ENCODE measurements at regions not wholly inside any gene's neighbourhood (a gene's known extent, or its start where the extent isn't known, plus 50 kb on each side); places are given as distances from the start of the nearest gene placed in this dataset.

DNA sequence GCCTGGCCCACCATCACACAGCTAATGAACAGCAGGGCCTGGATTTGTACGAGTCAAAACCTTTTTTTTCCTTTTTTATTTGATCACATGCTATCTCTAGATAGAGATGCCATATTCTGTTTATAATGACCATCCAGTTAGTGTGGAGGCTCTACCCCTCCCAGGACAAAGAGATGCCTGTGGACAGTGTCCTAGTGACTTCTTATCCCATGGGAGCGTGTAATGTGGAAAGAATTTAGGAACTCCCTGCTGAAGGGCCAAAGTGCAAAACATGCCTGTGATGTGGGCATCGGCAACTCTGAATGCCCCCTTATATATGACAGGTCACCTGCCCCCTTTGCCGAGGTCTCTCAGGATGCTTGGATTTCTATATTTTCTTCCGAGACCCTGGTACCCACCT is 292.2 kb downstream of the RRAGC start:
- TF ChIP-seq POLR2A (IDR thresholded peaks at IDR 0.05) (no peak), EP300 (IDR thresholded peaks at IDR 0.05) (no peak)
- TF ChIP-seq, protein P1, sequence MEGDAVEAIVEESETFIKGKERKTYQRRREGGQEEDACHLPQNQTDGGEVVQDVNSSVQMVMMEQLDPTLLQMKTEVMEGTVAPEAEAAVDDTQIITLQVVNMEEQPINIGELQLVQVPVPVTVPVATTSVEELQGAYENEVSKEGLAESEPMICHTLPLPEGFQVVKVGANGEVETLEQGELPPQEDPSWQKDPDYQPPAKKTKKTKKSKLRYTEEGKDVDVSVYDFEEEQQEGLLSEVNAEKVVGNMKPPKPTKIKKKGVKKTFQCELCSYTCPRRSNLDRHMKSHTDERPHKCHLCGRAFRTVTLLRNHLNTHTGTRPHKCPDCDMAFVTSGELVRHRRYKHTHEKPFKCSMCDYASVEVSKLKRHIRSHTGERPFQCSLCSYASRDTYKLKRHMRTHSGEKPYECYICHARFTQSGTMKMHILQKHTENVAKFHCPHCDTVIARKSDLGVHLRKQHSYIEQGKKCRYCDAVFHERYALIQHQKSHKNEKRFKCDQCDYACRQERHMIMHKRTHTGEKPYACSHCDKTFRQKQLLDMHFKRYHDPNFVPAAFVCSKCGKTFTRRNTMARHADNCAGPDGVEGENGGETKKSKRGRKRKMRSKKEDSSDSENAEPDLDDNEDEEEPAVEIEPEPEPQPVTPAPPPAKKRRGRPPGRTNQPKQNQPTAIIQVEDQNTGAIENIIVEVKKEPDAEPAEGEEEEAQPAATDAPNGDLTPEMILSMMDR (IDR thresholded peaks at IDR 0.05) = no peak
